ENCODE measurements at regions not wholly inside any gene's neighbourhood (a gene's known extent, or its start where the extent isn't known, plus 50 kb on each side); places are given as distances from the start of the nearest gene placed in this dataset.

DNA sequence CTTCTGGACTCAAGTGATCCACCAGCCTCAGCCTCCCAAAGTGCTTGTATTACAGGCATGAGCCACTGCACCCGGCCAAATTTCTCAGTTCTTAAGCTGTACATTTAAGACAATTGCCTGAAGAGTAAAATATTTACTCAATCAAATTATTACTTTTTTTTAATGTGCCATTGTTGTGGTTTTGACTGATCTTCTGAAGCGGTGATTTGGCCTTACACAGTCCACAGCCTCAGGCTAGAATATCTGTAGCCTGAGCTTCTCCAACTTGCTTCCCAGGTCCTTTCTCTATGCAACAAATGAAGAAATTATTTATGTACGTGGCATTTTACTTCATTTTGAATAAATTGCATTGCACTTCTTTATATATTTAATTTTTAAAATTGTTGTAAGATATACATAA, 281.3 kb downstream of the KLF5 start:
- TF ChIP-seq, protein P1, sequence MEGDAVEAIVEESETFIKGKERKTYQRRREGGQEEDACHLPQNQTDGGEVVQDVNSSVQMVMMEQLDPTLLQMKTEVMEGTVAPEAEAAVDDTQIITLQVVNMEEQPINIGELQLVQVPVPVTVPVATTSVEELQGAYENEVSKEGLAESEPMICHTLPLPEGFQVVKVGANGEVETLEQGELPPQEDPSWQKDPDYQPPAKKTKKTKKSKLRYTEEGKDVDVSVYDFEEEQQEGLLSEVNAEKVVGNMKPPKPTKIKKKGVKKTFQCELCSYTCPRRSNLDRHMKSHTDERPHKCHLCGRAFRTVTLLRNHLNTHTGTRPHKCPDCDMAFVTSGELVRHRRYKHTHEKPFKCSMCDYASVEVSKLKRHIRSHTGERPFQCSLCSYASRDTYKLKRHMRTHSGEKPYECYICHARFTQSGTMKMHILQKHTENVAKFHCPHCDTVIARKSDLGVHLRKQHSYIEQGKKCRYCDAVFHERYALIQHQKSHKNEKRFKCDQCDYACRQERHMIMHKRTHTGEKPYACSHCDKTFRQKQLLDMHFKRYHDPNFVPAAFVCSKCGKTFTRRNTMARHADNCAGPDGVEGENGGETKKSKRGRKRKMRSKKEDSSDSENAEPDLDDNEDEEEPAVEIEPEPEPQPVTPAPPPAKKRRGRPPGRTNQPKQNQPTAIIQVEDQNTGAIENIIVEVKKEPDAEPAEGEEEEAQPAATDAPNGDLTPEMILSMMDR (IDR thresholded peaks at IDR 0.05): no peak
- TF ChIP-seq, protein P2, sequence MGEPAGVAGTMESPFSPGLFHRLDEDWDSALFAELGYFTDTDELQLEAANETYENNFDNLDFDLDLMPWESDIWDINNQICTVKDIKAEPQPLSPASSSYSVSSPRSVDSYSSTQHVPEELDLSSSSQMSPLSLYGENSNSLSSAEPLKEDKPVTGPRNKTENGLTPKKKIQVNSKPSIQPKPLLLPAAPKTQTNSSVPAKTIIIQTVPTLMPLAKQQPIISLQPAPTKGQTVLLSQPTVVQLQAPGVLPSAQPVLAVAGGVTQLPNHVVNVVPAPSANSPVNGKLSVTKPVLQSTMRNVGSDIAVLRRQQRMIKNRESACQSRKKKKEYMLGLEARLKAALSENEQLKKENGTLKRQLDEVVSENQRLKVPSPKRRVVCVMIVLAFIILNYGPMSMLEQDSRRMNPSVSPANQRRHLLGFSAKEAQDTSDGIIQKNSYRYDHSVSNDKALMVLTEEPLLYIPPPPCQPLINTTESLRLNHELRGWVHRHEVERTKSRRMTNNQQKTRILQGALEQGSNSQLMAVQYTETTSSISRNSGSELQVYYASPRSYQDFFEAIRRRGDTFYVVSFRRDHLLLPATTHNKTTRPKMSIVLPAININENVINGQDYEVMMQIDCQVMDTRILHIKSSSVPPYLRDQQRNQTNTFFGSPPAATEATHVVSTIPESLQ (CRISPR knock-in tag; IDR thresholded peaks at IDR 0.05): no peak
- TF ChIP-seq, protein P3, sequence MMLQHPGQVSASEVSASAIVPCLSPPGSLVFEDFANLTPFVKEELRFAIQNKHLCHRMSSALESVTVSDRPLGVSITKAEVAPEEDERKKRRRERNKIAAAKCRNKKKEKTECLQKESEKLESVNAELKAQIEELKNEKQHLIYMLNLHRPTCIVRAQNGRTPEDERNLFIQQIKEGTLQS (CRISPR knock-in tag; conservative IDR thresholded peaks at IDR 0.05): no peak
- no peak for TF ChIP-seq SMAD3 (CRISPR knock-in tag; IDR thresholded peaks at IDR 0.05; ENCODE audit: borderline replicate concordance)
- TF ChIP-seq CBFB (CRISPR knock-in tag; IDR thresholded peaks at IDR 0.05; ENCODE audit: low read depth): no peak
- no peak for TF ChIP-seq CREB1 (CRISPR knock-in tag; IDR thresholded peaks at IDR 0.05)
- no peak for TF ChIP-seq ZNF219 (CRISPR knock-in tag; IDR thresholded peaks at IDR 0.05; ENCODE audit: borderline replicate concordance)
- TF ChIP-seq TCF7 (CRISPR knock-in tag; IDR thresholded peaks at IDR 0.05; ENCODE audit: low read depth): no peak
- no peak for TF ChIP-seq MXD4 (CRISPR knock-in tag; IDR thresholded peaks at IDR 0.05; ENCODE audit: borderline replicate concordance)
- TF ChIP-seq NFYB (CRISPR knock-in tag; conservative IDR thresholded peaks at IDR 0.05; ENCODE audit: low read depth): no peak
- TF ChIP-seq, protein P4, sequence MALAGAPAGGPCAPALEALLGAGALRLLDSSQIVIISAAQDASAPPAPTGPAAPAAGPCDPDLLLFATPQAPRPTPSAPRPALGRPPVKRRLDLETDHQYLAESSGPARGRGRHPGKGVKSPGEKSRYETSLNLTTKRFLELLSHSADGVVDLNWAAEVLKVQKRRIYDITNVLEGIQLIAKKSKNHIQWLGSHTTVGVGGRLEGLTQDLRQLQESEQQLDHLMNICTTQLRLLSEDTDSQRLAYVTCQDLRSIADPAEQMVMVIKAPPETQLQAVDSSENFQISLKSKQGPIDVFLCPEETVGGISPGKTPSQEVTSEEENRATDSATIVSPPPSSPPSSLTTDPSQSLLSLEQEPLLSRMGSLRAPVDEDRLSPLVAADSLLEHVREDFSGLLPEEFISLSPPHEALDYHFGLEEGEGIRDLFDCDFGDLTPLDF (CRISPR knock-in tag; IDR thresholded peaks at IDR 0.05): no peak
- no peak for TF ChIP-seq RELA (CRISPR knock-in tag; IDR thresholded peaks at IDR 0.05; ENCODE audit: borderline replicate concordance)
- no peak for TF ChIP-seq KAT7 (CRISPR knock-in tag; IDR thresholded peaks at IDR 0.05; ENCODE audit: borderline replicate concordance)

All from WTC11 (cell line).